ENCODE measurements at regions not wholly inside any gene's neighbourhood (a gene's known extent, or its start where the extent isn't known, plus 50 kb on each side); places are given as distances from the start of the nearest gene placed in this dataset.

- no peaks in the 10 kb centered on the region for H3K4me1 Mint-ChIP-seq (ENCODE audit: low read depth)
- no peaks in the 10 kb centered on the region for H3K27me3 Mint-ChIP-seq (ENCODE audit: low read depth)
- H3K9me3 Mint-ChIP-seq = no peaks in the 10 kb centered on the region
- no peak for DNase-seq
- no peaks in the 10 kb centered on the region for H3K36me3 Mint-ChIP-seq (ENCODE audit: insufficient read depth)
- no peak overlapping the region for H3K4me3 Mint-ChIP-seq
- no peak for ATAC-seq
These were observed 855.1 kb upstream of the INTU start for GRCh38 chr4:126777649-126778048.

GRCh38 chr4:126778348-126778747 lies 854.4 kb upstream of the INTU start:
- no peaks in the 10 kb centered on the region for H3K36me3 Mint-ChIP-seq (ENCODE audit: insufficient read depth)
- H3K9me3 Mint-ChIP-seq = no peaks in the 10 kb centered on the region
- no peaks in the 10 kb centered on the region for H3K27me3 Mint-ChIP-seq (ENCODE audit: low read depth)
- ATAC-seq = no peak
- H3K4me1 Mint-ChIP-seq (ENCODE audit: low read depth) = no peaks in the 10 kb centered on the region
- DNase-seq = no peak
- no peak overlapping the region for H3K4me3 Mint-ChIP-seq

GRCh38 chr4:126779001-126779400 lies 853.8 kb upstream of the INTU start:
- H3K9me3 Mint-ChIP-seq = peaks cover 4% of the 10 kb centered on the region
- no peaks in the 10 kb centered on the region for H3K27me3 Mint-ChIP-seq (ENCODE audit: low read depth)
- H3K4me1 Mint-ChIP-seq (ENCODE audit: low read depth) = no peaks in the 10 kb centered on the region
- DNase-seq (no peak), ATAC-seq (no peak)
- no peak overlapping the region for H3K4me3 Mint-ChIP-seq
- H3K36me3 Mint-ChIP-seq (ENCODE audit: insufficient read depth) = no peaks in the 10 kb centered on the region

- ATAC-seq = no peak
- H3K9me3 Mint-ChIP-seq = peaks cover 4% of the 10 kb centered on the region
- H3K36me3 Mint-ChIP-seq (ENCODE audit: insufficient read depth) = no peaks in the 10 kb centered on the region
- no peaks in the 10 kb centered on the region for H3K4me1 Mint-ChIP-seq (ENCODE audit: low read depth)
- no peaks in the 10 kb centered on the region for H3K27me3 Mint-ChIP-seq (ENCODE audit: low read depth)
- DNase-seq = no peak
- no peak overlapping the region for H3K4me3 Mint-ChIP-seq
These were observed 853.2 kb upstream of the INTU start for GRCh38 chr4:126779436-126780166.

GRCh38 chr4:126783191-126783590 lies 849.6 kb upstream of the INTU start:
- Mint-ChIP-seq H3K4me1 (ENCODE audit: low read depth) (no peaks in the 10 kb centered on the region), H3K4me3 (no peak overlapping the region), H3K36me3 (ENCODE audit: insufficient read depth) (no peaks in the 10 kb centered on the region), H3K27me3 (ENCODE audit: low read depth) (no peaks in the 10 kb centered on the region), H3K9me3 (peaks cover 8% of the 10 kb centered on the region)
- ATAC-seq = no peak
- DNase-seq = no peak

GRCh38 chr4:126784966-126785580 lies 847.7 kb upstream of the INTU start:
- no peaks in the 10 kb centered on the region for H3K4me1 Mint-ChIP-seq (ENCODE audit: low read depth)
- H3K27me3 Mint-ChIP-seq (ENCODE audit: low read depth) = no peaks in the 10 kb centered on the region
- DNase-seq (no peak), ATAC-seq (no peak)
- H3K4me3 Mint-ChIP-seq = no peak overlapping the region
- no peaks in the 10 kb centered on the region for H3K36me3 Mint-ChIP-seq (ENCODE audit: insufficient read depth)
- H3K9me3 Mint-ChIP-seq = peaks cover 8% of the 10 kb centered on the region

GRCh38 chr4:126790633-126791032 lies 842.1 kb upstream of the INTU start:
- no peaks in the 10 kb centered on the region for H3K27me3 Mint-ChIP-seq (ENCODE audit: low read depth)
- ATAC-seq (no peak), DNase-seq (no peak)
- no peaks in the 10 kb centered on the region for H3K36me3 Mint-ChIP-seq (ENCODE audit: insufficient read depth)
- peaks cover 5% of the 10 kb centered on the region for H3K9me3 Mint-ChIP-seq
- no peak overlapping the region for H3K4me3 Mint-ChIP-seq
- H3K4me1 Mint-ChIP-seq (ENCODE audit: low read depth) = no peaks in the 10 kb centered on the region

GRCh38 chr4:126794363-126794762 lies 838.4 kb upstream of the INTU start:
- no peaks in the 10 kb centered on the region for H3K4me1 Mint-ChIP-seq (ENCODE audit: low read depth)
- no peaks in the 10 kb centered on the region for H3K36me3 Mint-ChIP-seq (ENCODE audit: insufficient read depth)

GRCh38 chr4:126798214-126798613 lies 834.5 kb upstream of the INTU start:
- no peaks in the 10 kb centered on the region for H3K9me3 Mint-ChIP-seq

More at GRCh38 chr4:126794363-126794762, 838.4 kb upstream of the INTU start:
- H3K9me3 Mint-ChIP-seq = peaks cover 5% of the 10 kb centered on the region
- H3K4me3 Mint-ChIP-seq = no peak overlapping the region
- H3K27me3 Mint-ChIP-seq (ENCODE audit: low read depth) = no peaks in the 10 kb centered on the region
- no peak for ATAC-seq
- no peak for DNase-seq

GRCh38 chr4:126799416-126799815 lies 833.3 kb upstream of the INTU start:
- Mint-ChIP-seq H3K36me3 (ENCODE audit: insufficient read depth) (no peaks in the 10 kb centered on the region), H3K4me1 (ENCODE audit: low read depth) (no peaks in the 10 kb centered on the region), H3K4me3 (no peak overlapping the region), H3K9me3 (peaks cover 5% of the 10 kb centered on the region), H3K27me3 (ENCODE audit: low read depth) (no peaks in the 10 kb centered on the region)
- ATAC-seq (no peak), DNase-seq (no peak)

More at GRCh38 chr4:126798214-126798613, 834.5 kb upstream of the INTU start:
- H3K36me3 Mint-ChIP-seq (ENCODE audit: insufficient read depth) = no peaks in the 10 kb centered on the region
- H3K4me3 Mint-ChIP-seq = no peak overlapping the region
- no peaks in the 10 kb centered on the region for H3K4me1 Mint-ChIP-seq (ENCODE audit: low read depth)
- DNase-seq (no peak), ATAC-seq (no peak)
- H3K27me3 Mint-ChIP-seq (ENCODE audit: low read depth) = no peaks in the 10 kb centered on the region

GRCh38 chr4:126799971-126800574 lies 832.7 kb upstream of the INTU start:
- no peak overlapping the region for H3K4me3 Mint-ChIP-seq
- no peaks in the 10 kb centered on the region for H3K4me1 Mint-ChIP-seq (ENCODE audit: low read depth)
- DNase-seq = no peak
- no peaks in the 10 kb centered on the region for H3K36me3 Mint-ChIP-seq (ENCODE audit: insufficient read depth)
- ATAC-seq = no peak
- peaks cover 5% of the 10 kb centered on the region for H3K9me3 Mint-ChIP-seq
- no peaks in the 10 kb centered on the region for H3K27me3 Mint-ChIP-seq (ENCODE audit: low read depth)

- ATAC-seq (no peak), DNase-seq (no peak)
- H3K4me3 Mint-ChIP-seq = no peak overlapping the region
- H3K9me3 Mint-ChIP-seq = peaks cover 5% of the 10 kb centered on the region
- H3K4me1 Mint-ChIP-seq (ENCODE audit: low read depth) = no peaks in the 10 kb centered on the region
- H3K36me3 Mint-ChIP-seq (ENCODE audit: insufficient read depth) = no peaks in the 10 kb centered on the region
- no peaks in the 10 kb centered on the region for H3K27me3 Mint-ChIP-seq (ENCODE audit: low read depth)
These were observed 832.1 kb upstream of the INTU start for GRCh38 chr4:126800575-126801141.

GRCh38 chr4:126807132-126807531 lies 825.6 kb upstream of the INTU start:
- Mint-ChIP-seq H3K36me3 (ENCODE audit: insufficient read depth) (no peaks in the 10 kb centered on the region), H3K4me1 (ENCODE audit: low read depth) (no peaks in the 10 kb centered on the region), H3K9me3 (peaks cover 5% of the 10 kb centered on the region), H3K27me3 (ENCODE audit: low read depth) (no peaks in the 10 kb centered on the region), H3K4me3 (no peak overlapping the region)
- ATAC-seq = no peak
- no peak for DNase-seq

- Mint-ChIP-seq H3K9me3 (peaks cover 4% of the 10 kb centered on the region), H3K36me3 (ENCODE audit: insufficient read depth) (no peaks in the 10 kb centered on the region), H3K27me3 (ENCODE audit: low read depth) (no peaks in the 10 kb centered on the region), H3K4me3 (no peak overlapping the region), H3K4me1 (ENCODE audit: low read depth) (no peaks in the 10 kb centered on the region)
- DNase-seq (no peak), ATAC-seq (no peak)
These were observed 820.7 kb upstream of the INTU start for GRCh38 chr4:126812076-126812475.

- H3K9me3 Mint-ChIP-seq = peaks cover 11% of the 10 kb centered on the region
- DNase-seq = no peak
- no peak overlapping the region for H3K4me3 Mint-ChIP-seq
- H3K36me3 Mint-ChIP-seq (ENCODE audit: insufficient read depth) = no peaks in the 10 kb centered on the region
- no peaks in the 10 kb centered on the region for H3K27me3 Mint-ChIP-seq (ENCODE audit: low read depth)
- no peaks in the 10 kb centered on the region for H3K4me1 Mint-ChIP-seq (ENCODE audit: low read depth)
- ATAC-seq = no peak
These were observed 812.1 kb upstream of the INTU start for GRCh38 chr4:126820631-126821030.
